ENCODE measurements at regions not wholly inside any gene's neighbourhood (a gene's known extent, or its start where the extent isn't known, plus 50 kb on each side); places are given as distances from the start of the nearest gene placed in this dataset.

- H3K4me3 ChIP-seq (ENCODE audit: low read depth, low read length, poor library complexity, severe bottlenecking) = no peak overlapping the region
- no peak overlapping the region for H2AFZ ChIP-seq (ENCODE audit: low read length)
- TF ChIP-seq, protein P1, sequence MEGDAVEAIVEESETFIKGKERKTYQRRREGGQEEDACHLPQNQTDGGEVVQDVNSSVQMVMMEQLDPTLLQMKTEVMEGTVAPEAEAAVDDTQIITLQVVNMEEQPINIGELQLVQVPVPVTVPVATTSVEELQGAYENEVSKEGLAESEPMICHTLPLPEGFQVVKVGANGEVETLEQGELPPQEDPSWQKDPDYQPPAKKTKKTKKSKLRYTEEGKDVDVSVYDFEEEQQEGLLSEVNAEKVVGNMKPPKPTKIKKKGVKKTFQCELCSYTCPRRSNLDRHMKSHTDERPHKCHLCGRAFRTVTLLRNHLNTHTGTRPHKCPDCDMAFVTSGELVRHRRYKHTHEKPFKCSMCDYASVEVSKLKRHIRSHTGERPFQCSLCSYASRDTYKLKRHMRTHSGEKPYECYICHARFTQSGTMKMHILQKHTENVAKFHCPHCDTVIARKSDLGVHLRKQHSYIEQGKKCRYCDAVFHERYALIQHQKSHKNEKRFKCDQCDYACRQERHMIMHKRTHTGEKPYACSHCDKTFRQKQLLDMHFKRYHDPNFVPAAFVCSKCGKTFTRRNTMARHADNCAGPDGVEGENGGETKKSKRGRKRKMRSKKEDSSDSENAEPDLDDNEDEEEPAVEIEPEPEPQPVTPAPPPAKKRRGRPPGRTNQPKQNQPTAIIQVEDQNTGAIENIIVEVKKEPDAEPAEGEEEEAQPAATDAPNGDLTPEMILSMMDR (conservative IDR thresholded peaks at IDR 0.05; ENCODE audit: low read length) = no peak
- no peak for TF ChIP-seq EZH2phosphoT487 (IDR thresholded peaks at IDR 0.05; ENCODE audit: borderline replicate concordance, low read depth, low read length)
- no peaks in the 10 kb centered on the region for H3K36me3 ChIP-seq (ENCODE audit: insufficient read depth, low read length)
- H3K9me2 ChIP-seq (ENCODE audit: insufficient read depth, low read length) = no peaks in the 10 kb centered on the region
- H3K27ac ChIP-seq (ENCODE audit: low read depth, low read length, poor library complexity, severe bottlenecking) = no peak overlapping the region
- H3K79me2 ChIP-seq (ENCODE audit: insufficient read depth, low read depth, low read length) = no peaks in the 10 kb centered on the region
- H3K4me1 ChIP-seq (ENCODE audit: insufficient read depth, low read length, poor library complexity, severe bottlenecking) = no peaks in the 10 kb centered on the region
- BruUV-seq (replicated peaks) = no TSS peak
- no peak overlapping the region for H3K4me2 ChIP-seq (ENCODE audit: low read length)
- H4K20me1 ChIP-seq (ENCODE audit: insufficient read depth, low read length) = no peaks in the 10 kb centered on the region
- no peaks in the 10 kb centered on the region for H3K9me3 ChIP-seq (ENCODE audit: low read length)
- DNase-seq (ENCODE audit: low spot score) = no peak
- intact Hi-C loops (cut with micrococcal nuclease; ENCODE audit: unreplicated experiment) = no loop called here
- ChIA-PET CTCF (ENCODE audit: unreplicated experiment) (no interaction called here), POLR2A (interaction anchor here (1.1 kb wide), 1 partner anchor 11 kb away, joined by 5 read pairs; no protein-coding TSS in a partner anchor)
These were observed 634.8 kb downstream of the DMRTA1 start for GRCh38 chr9:23081377-23081776.

- no peak overlapping the region for H3K4me3 ChIP-seq (ENCODE audit: low read depth, low read length, poor library complexity, severe bottlenecking)
- TF ChIP-seq, protein P1 (conservative IDR thresholded peaks at IDR 0.05; ENCODE audit: low read length) = no peak; the same call in 1 of the 2 replicates
- TF ChIP-seq EZH2phosphoT487 (IDR thresholded peaks at IDR 0.05; ENCODE audit: borderline replicate concordance, low read depth, low read length) = no peak
- no TSS peak for BruUV-seq (replicated peaks)
- H2AFZ ChIP-seq (ENCODE audit: low read length) = no peak overlapping the region
- H3K4me1 ChIP-seq (ENCODE audit: insufficient read depth, low read length, poor library complexity, severe bottlenecking) = no peaks in the 10 kb centered on the region
- no peaks in the 10 kb centered on the region for H4K20me1 ChIP-seq (ENCODE audit: insufficient read depth, low read length)
- no peaks in the 10 kb centered on the region for H3K36me3 ChIP-seq (ENCODE audit: insufficient read depth, low read length)
- H3K79me2 ChIP-seq (ENCODE audit: insufficient read depth, low read depth, low read length) = no peaks in the 10 kb centered on the region
- CTCF ChIA-PET (ENCODE audit: unreplicated experiment) = no interaction called here
- intact Hi-C loops (cut with micrococcal nuclease; ENCODE audit: unreplicated experiment) = no loop called here
- H3K9me3 ChIP-seq (ENCODE audit: low read length) = no peaks in the 10 kb centered on the region
- no peak overlapping the region for H3K4me2 ChIP-seq (ENCODE audit: low read length)
- POLR2A ChIA-PET = no interaction called here
- DNase-seq (ENCODE audit: low spot score) = peak; percentile 1
- no peak overlapping the region for H3K27ac ChIP-seq (ENCODE audit: low read depth, low read length, poor library complexity, severe bottlenecking)
- 0 out of 2 replicates have a peak, but pooled peaks cover 3% of the 10 kb centered on the region for H3K9me2 ChIP-seq (ENCODE audit: insufficient read depth, low read length)
These were observed 642.3 kb downstream of the DMRTA1 start for GRCh38 chr9:23088932-23089364.

GRCh38 chr9:23117616-23118015 is 671.0 kb downstream of the DMRTA1 start:
- ChIA-PET POLR2A (no interaction called here), CTCF (ENCODE audit: unreplicated experiment) (no interaction called here)
- Histone ChIP-seq H3K27ac (ENCODE audit: low read depth, low read length, poor library complexity, severe bottlenecking) (no peak overlapping the region), H3K9me3 (ENCODE audit: low read length) (no peaks in the 10 kb centered on the region), H4K20me1 (ENCODE audit: insufficient read depth, low read length) (no peaks in the 10 kb centered on the region), H3K4me1 (ENCODE audit: insufficient read depth, low read length, poor library complexity, severe bottlenecking) (no peaks in the 10 kb centered on the region), H2AFZ (ENCODE audit: low read length) (no peak overlapping the region), H3K36me3 (ENCODE audit: insufficient read depth, low read length) (no peaks in the 10 kb centered on the region), H3K4me3 (ENCODE audit: low read depth, low read length, poor library complexity, severe bottlenecking) (no peak overlapping the region), H3K79me2 (ENCODE audit: insufficient read depth, low read depth, low read length) (no peaks in the 10 kb centered on the region), H3K4me2 (ENCODE audit: low read length) (no peak overlapping the region), H3K9me2 (ENCODE audit: insufficient read depth, low read length) (no peaks in the 10 kb centered on the region)
- no TSS peak for BruUV-seq (replicated peaks)
- intact Hi-C loops (cut with micrococcal nuclease; ENCODE audit: unreplicated experiment) = no loop called here
- no peak for TF ChIP-seq EZH2phosphoT487 (IDR thresholded peaks at IDR 0.05; ENCODE audit: borderline replicate concordance, low read depth, low read length)
- TF ChIP-seq, protein P1 (conservative IDR thresholded peaks at IDR 0.05; ENCODE audit: low read length) = no peak
- DNase-seq (ENCODE audit: low spot score) = no peak

Measured in OCI-LY7 (cell line).